Osteocyte (in vitro differentiated cells): ENCODE measurements at regions not wholly inside any gene's neighbourhood (a gene's known extent, or its start where the extent isn't known, plus 50 kb on each side); places are given as distances from the start of the nearest gene placed in this dataset.

Experiments
- DNase-seq: peaks from one replicate; pipeline ENCODE4 v3.0.0; 2021; ENCODE audit warnings: mixed read lengths; ENCODE audit not compliant: unreplicated experiment; ENCODE audit errors: extremely low spot score
- H3K27ac Mint-ChIP-seq: one replicate; pipeline ENCODE4 v1.8.0; 2021; ENCODE audit warnings: mild to moderate bottlenecking, mixed read lengths; ENCODE audit not compliant: unreplicated experiment
- H3K27me3 Mint-ChIP-seq: one replicate; pipeline ENCODE4 v1.8.0; 2021; ENCODE audit warnings: mixed read lengths; ENCODE audit not compliant: unreplicated experiment
- H3K36me3 Mint-ChIP-seq: one replicate; pipeline ENCODE4 v1.8.0; 2021; ENCODE audit warnings: mixed read lengths; ENCODE audit not compliant: unreplicated experiment
- H3K4me1 Mint-ChIP-seq: one replicate; pipeline ENCODE4 v1.8.0; 2021; ENCODE audit warnings: mixed read lengths; ENCODE audit not compliant: unreplicated experiment
- H3K4me3 Mint-ChIP-seq: one replicate; pipeline ENCODE4 v1.8.0; 2021; ENCODE audit warnings: mild to moderate bottlenecking, moderate library complexity, mixed read lengths; ENCODE audit not compliant: unreplicated experiment
- H3K9me3 Mint-ChIP-seq: one replicate; pipeline ENCODE4 v1.8.0; 2021; ENCODE audit warnings: mixed read lengths; ENCODE audit not compliant: unreplicated experiment
- CTCF ChIP-seq: fragments of 200-600 bp; sonication (generic); IDR thresholded peaks from 2 replicates; pipeline ENCODE4 v1.5.0; 2021; ENCODE audit warnings: antibody characterized with exemption, mild to moderate bottlenecking, moderate library complexity

- Mint-ChIP-seq H3K27ac (no peak overlapping the region), H3K9me3 (no peaks in the 10 kb centered on the region), H3K4me3 (no peak overlapping the region), H3K4me1 (no peaks in the 10 kb centered on the region), H3K27me3 (no peaks in the 10 kb centered on the region), H3K36me3 (no peaks in the 10 kb centered on the region)
- no peak for DNase-seq
- no peak for TF ChIP-seq CTCF
These were observed 63.0 kb downstream of the C5orf15 start for GRCh38 chr5:133905424-133905823.

- DNase-seq = no peak
- H3K27ac Mint-ChIP-seq = no peak overlapping the region
- peaks cover 1% of the 10 kb centered on the region for H3K27me3 Mint-ChIP-seq
These were observed 63.8 kb downstream of the C5orf15 start for GRCh38 chr5:133904641-133905040.

GRCh38 chr5:133902511-133903118 is 65.8 kb downstream of the C5orf15 start:
- Mint-ChIP-seq H3K4me3 (no peak overlapping the region), H3K9me3 (no peaks in the 10 kb centered on the region), H3K4me1 (no peaks in the 10 kb centered on the region), H3K36me3 (no peaks in the 10 kb centered on the region), H3K27ac (no peak overlapping the region), H3K27me3 (peaks cover 8% of the 10 kb centered on the region)
- no peak for TF ChIP-seq CTCF
- no peak for DNase-seq

More at GRCh38 chr5:133904641-133905040, 63.8 kb downstream of the C5orf15 start:
- H3K4me1 Mint-ChIP-seq = no peaks in the 10 kb centered on the region
- TF ChIP-seq CTCF = no peak
- H3K36me3 Mint-ChIP-seq = no peaks in the 10 kb centered on the region
- H3K9me3 Mint-ChIP-seq = no peaks in the 10 kb centered on the region
- no peak overlapping the region for H3K4me3 Mint-ChIP-seq

GRCh38 chr5:133900534-133901270 is 67.7 kb downstream of the C5orf15 start:
- TF ChIP-seq CTCF = no peak
- Mint-ChIP-seq H3K9me3 (no peaks in the 10 kb centered on the region), H3K36me3 (no peaks in the 10 kb centered on the region), H3K27me3 (peaks cover 9% of the 10 kb centered on the region), H3K4me1 (no peaks in the 10 kb centered on the region), H3K4me3 (no peak overlapping the region), H3K27ac (no peak overlapping the region)
- DNase-seq = no peak

GRCh38 chr5:133899506-133899905 is 68.9 kb downstream of the C5orf15 start:
- no peak for TF ChIP-seq CTCF
- H3K9me3 Mint-ChIP-seq = no peaks in the 10 kb centered on the region
- no peaks in the 10 kb centered on the region for H3K36me3 Mint-ChIP-seq
- H3K4me1 Mint-ChIP-seq = no peaks in the 10 kb centered on the region
- H3K27me3 Mint-ChIP-seq = peaks cover 12% of the 10 kb centered on the region
- no peak overlapping the region for H3K27ac Mint-ChIP-seq
- H3K4me3 Mint-ChIP-seq = no peak overlapping the region
- DNase-seq = no peak
